ENCODE measurements at regions not wholly inside any gene's neighbourhood (a gene's known extent, or its start where the extent isn't known, plus 50 kb on each side); places are given as distances from the start of the nearest gene placed in this dataset.
A peak's percentile ranks its signal among the peaks of the same experiment; 100 is the strongest.

DNA sequence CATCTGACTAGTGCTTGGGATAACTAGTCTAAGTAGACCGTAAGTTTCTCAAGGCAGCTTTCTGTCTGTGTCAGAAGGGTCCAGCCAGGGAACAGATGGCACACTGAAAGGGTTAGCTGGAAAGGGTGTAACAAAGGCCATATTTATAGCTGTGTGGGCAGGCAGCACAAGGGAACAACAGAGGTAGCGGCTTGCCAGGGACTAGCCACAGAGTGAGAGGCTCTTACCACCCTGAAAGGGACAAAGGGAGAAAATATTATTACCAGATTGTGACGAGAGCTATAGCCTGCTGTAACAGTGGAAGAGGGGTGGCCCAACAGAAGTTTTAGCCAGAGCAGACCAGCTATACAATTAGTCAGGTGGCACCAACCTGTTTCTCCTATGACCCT, 129.4 kb downstream of the CCDC34 start:
- Histone ChIP-seq H3K9ac (ENCODE audit: low read length) (no peak overlapping the region), H3K14ac (ENCODE audit: low read length) (peak overlapping the region; percentile 17), H3K9me3 (ENCODE audit: insufficient read depth, low read depth, low read length) (no peaks in the 10 kb centered on the region), H3K4me1 (ENCODE audit: control insufficient read depth in 1 of 2, insufficient read depth in 2 of 2, low read length in 2 of 2) (peaks cover 3 to 5% of the 10 kb centered on the region in 2 experiments), H3K23ac (ENCODE audit: low read length) (no peak overlapping the region), H2BK12ac (ENCODE audit: low read length) (peak overlapping the region; percentile 51), H4K12ac (ENCODE audit: low read depth, low read length) (no peak overlapping the region), H3K4me2 (ENCODE audit: low read length) (no peak overlapping the region), H3K79me1 (ENCODE audit: low read length) (peaks cover 1% of the 10 kb centered on the region), H4K91ac (ENCODE audit: low read depth, low read length) (no peak overlapping the region), H3K79me2 (ENCODE audit: control insufficient read depth, insufficient read depth, low read length, poor library complexity) (no peaks in the 10 kb centered on the region), H2BK5ac (ENCODE audit: low read depth, low read length, poor library complexity) (no peak overlapping the region), H3K4ac (ENCODE audit: low read depth, low read length) (no peak overlapping the region), H3K27ac (ENCODE audit: low read depth, low read length) (no peak overlapping the region), H4K8ac (ENCODE audit: low read depth, low read length) (no peak overlapping the region), H2BK120ac (ENCODE audit: insufficient read depth, low read length, poor library complexity) (peak overlapping the region; percentile 41), H3K18ac (ENCODE audit: low read length) (no peak overlapping the region), H2AFZ (ENCODE audit: insufficient read depth, low read length, poor library complexity) (no peak overlapping the region), H3K36me3 (ENCODE audit: control insufficient read depth in 1 of 2, insufficient read depth in 2 of 2, low read length in 2 of 2) (no peaks in the 10 kb centered on the region), H3K27me3 (ENCODE audit: insufficient read depth, low read length) (no peaks in the 10 kb centered on the region), H3K4me3 (ENCODE audit: low read depth, low read length) (no peak overlapping the region), H2AK5ac (ENCODE audit: low read length) (no peak overlapping the region)
- DNase-seq, result no peak
- no CpG with 5 or more reads among the region's 3 CpGs for WGBS (ENCODE audit: extremely low coverage, insufficient coverage, insufficient read length)

DNA sequence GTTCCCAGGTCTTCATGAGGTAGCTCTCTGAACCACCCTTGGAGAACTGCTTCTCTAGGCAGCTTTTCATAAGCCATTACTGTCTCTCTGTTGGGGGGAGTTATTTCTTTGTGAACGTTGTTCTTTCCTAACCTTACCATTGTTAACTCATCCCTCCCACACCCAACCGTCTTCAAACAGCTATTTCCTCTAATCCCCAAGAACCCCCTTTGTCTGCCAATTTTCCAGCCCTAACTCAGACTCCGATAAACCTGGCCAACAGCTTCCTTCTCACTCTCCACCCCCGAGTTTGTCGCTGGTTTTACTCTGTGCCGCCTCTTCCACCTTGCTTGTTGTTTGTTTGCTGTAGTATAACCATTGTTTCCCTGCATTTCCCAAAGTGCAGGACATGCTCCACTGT, 131.5 kb downstream of the CCDC34 start:
- Histone ChIP-seq H3K9ac (ENCODE audit: low read length) (no peak overlapping the region), H3K36me3 (ENCODE audit: control insufficient read depth in 1 of 2, insufficient read depth in 2 of 2, low read length in 2 of 2) (no peaks in the 10 kb centered on the region), H3K14ac (ENCODE audit: low read length) (no peak overlapping the region), H3K9me3 (ENCODE audit: insufficient read depth, low read depth, low read length) (no peaks in the 10 kb centered on the region), H3K79me1 (ENCODE audit: low read length) (peaks cover 1% of the 10 kb centered on the region), H3K18ac (ENCODE audit: low read length) (no peak overlapping the region), H3K4ac (ENCODE audit: low read depth, low read length) (no peak overlapping the region), H4K12ac (ENCODE audit: low read depth, low read length) (no peak overlapping the region), H2AFZ (ENCODE audit: insufficient read depth, low read length, poor library complexity) (no peak overlapping the region), H3K4me1 (ENCODE audit: control insufficient read depth in 1 of 2, insufficient read depth in 2 of 2, low read length in 2 of 2) (peaks cover 3 to 5% of the 10 kb centered on the region in 2 experiments), H3K4me3 (ENCODE audit: low read depth, low read length) (no peak overlapping the region), H4K8ac (ENCODE audit: low read depth, low read length) (no peak overlapping the region), H3K79me2 (ENCODE audit: control insufficient read depth, insufficient read depth, low read length, poor library complexity) (no peaks in the 10 kb centered on the region), H3K27ac (ENCODE audit: low read depth, low read length) (no peak overlapping the region), H2BK5ac (ENCODE audit: low read depth, low read length, poor library complexity) (no peak overlapping the region), H3K23ac (ENCODE audit: low read length) (no peak overlapping the region), H2AK5ac (ENCODE audit: low read length) (no peak overlapping the region), H2BK120ac (ENCODE audit: insufficient read depth, low read length, poor library complexity) (no peak overlapping the region), H2BK12ac (ENCODE audit: low read length) (no peak overlapping the region), H3K27me3 (ENCODE audit: insufficient read depth, low read length) (no peaks in the 10 kb centered on the region), H3K4me2 (ENCODE audit: low read length) (no peak overlapping the region), H4K91ac (ENCODE audit: low read depth, low read length) (no peak overlapping the region)
- no peak for DNase-seq
- WGBS (ENCODE audit: extremely low coverage, insufficient coverage, insufficient read length), result no CpG with 5 or more reads among the region's 6 CpGs

DNA sequence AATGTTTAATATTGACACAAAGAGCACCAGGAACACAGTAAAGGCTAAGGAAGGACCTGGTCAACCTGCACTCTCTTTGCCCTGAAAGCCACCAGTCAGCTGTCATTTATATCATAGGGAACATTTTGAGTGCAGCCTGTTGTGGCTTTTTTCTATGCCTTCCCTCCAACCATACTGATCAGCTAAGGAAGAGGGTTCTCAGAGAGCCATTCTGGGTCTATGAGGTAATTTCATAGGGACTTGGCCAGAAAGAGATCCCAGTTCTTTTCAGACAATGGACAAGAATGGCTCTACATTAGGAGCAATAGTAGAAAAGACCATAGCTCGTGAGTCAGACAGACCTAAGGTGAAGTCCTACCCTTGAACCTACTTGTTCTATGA, 132.8 kb downstream of the CCDC34 start:
- no peak overlapping the region for H3K18ac ChIP-seq (ENCODE audit: low read length)
- H3K9ac ChIP-seq (ENCODE audit: low read length), result no peak overlapping the region
- no peak overlapping the region for H2AK5ac ChIP-seq (ENCODE audit: low read length)
- no peak overlapping the region for H3K14ac ChIP-seq (ENCODE audit: low read length)
- no peak overlapping the region for H2AFZ ChIP-seq (ENCODE audit: insufficient read depth, low read length, poor library complexity)
- no peak overlapping the region for H2BK5ac ChIP-seq (ENCODE audit: low read depth, low read length, poor library complexity)
- H2BK120ac ChIP-seq (ENCODE audit: insufficient read depth, low read length, poor library complexity), result no peak overlapping the region
- no peak overlapping the region for H4K91ac ChIP-seq (ENCODE audit: low read depth, low read length)
- H3K27me3 ChIP-seq (ENCODE audit: insufficient read depth, low read length), result no peaks in the 10 kb centered on the region
- H3K9me3 ChIP-seq (ENCODE audit: insufficient read depth, low read depth, low read length), result no peaks in the 10 kb centered on the region
- no peak overlapping the region for H4K8ac ChIP-seq (ENCODE audit: low read depth, low read length)
- H3K4me1 ChIP-seq (ENCODE audit: control insufficient read depth in 1 of 2, insufficient read depth in 2 of 2, low read length in 2 of 2), result peaks cover 3 to 5% of the 10 kb centered on the region in 2 experiments
- H3K27ac ChIP-seq (ENCODE audit: low read depth, low read length), result no peak overlapping the region
- no peak overlapping the region for H4K12ac ChIP-seq (ENCODE audit: low read depth, low read length)
- no peaks in the 10 kb centered on the region for H3K36me3 ChIP-seq (ENCODE audit: control insufficient read depth in 1 of 2, insufficient read depth in 2 of 2, low read length in 2 of 2)
- DNase-seq, result no peak
- no peak overlapping the region for H3K4me3 ChIP-seq (ENCODE audit: low read depth, low read length)
- WGBS (ENCODE audit: extremely low coverage, insufficient coverage, insufficient read length), result no CpG with 5 or more reads among the region's 1 CpG
- H3K23ac ChIP-seq (ENCODE audit: low read length), result no peak overlapping the region
- H3K4ac ChIP-seq (ENCODE audit: low read depth, low read length), result no peak overlapping the region
- H3K79me2 ChIP-seq (ENCODE audit: control insufficient read depth, insufficient read depth, low read length, poor library complexity), result no peaks in the 10 kb centered on the region
- H2BK12ac ChIP-seq (ENCODE audit: low read length), result no peak overlapping the region
- H3K79me1 ChIP-seq (ENCODE audit: low read length), result peaks cover 1% of the 10 kb centered on the region
- H3K4me2 ChIP-seq (ENCODE audit: low read length), result no peak overlapping the region

DNA sequence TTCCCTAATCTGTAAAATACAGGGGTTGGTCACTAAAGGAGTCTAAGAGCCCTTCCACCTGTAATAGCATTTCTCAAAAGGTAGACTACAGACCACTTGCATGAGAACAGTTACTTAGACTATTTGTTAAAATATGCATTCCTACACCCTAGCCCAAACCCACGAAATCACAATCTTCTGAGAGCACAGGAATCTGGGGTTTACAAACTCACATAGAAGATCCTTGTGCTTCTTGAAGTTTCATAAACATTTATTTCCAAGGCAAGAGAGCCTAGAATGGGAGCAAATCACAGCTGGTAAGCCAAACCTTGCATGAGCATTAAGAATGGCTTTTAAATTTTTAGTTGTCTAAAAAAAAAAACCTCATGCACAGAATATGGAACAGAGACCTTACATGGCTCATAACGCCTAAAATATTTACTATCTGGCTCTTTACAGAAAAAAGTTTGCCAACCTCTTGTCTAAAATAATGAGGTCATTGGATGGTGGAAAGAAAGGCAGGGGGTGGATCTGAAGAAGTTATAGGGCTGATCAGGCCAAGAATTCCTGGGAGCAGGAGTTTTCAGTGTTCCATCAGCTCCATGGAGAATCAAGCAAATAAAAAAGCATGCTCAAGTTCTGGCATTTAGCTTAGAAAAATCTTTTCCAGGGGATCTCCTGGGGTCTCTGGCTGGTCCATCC, 133.4 kb downstream of the CCDC34 start:
- H3K23ac ChIP-seq (ENCODE audit: low read length), result no peak overlapping the region
- H3K4ac ChIP-seq (ENCODE audit: low read depth, low read length), result no peak overlapping the region
- no peak overlapping the region for H2BK12ac ChIP-seq (ENCODE audit: low read length)
- no peak overlapping the region for H2BK5ac ChIP-seq (ENCODE audit: low read depth, low read length, poor library complexity)
- no peaks in the 10 kb centered on the region for H3K9me3 ChIP-seq (ENCODE audit: insufficient read depth, low read depth, low read length)
- no peak overlapping the region for H3K4me3 ChIP-seq (ENCODE audit: low read depth, low read length)
- H4K91ac ChIP-seq (ENCODE audit: low read depth, low read length), result no peak overlapping the region
- no peaks in the 10 kb centered on the region for H3K36me3 ChIP-seq (ENCODE audit: control insufficient read depth in 1 of 2, insufficient read depth in 2 of 2, low read length in 2 of 2)
- H4K8ac ChIP-seq (ENCODE audit: low read depth, low read length), result no peak overlapping the region
- no peak overlapping the region for H3K14ac ChIP-seq (ENCODE audit: low read length)
- no peak overlapping the region for H3K9ac ChIP-seq (ENCODE audit: low read length)
- H3K27ac ChIP-seq (ENCODE audit: low read depth, low read length), result no peak overlapping the region
- H3K79me2 ChIP-seq (ENCODE audit: control insufficient read depth, insufficient read depth, low read length, poor library complexity), result no peaks in the 10 kb centered on the region
- no peak overlapping the region for H3K4me2 ChIP-seq (ENCODE audit: low read length)
- H3K27me3 ChIP-seq (ENCODE audit: insufficient read depth, low read length), result no peaks in the 10 kb centered on the region
- no peak overlapping the region for H2AK5ac ChIP-seq (ENCODE audit: low read length)
- no CpG with 5 or more reads among the region's 2 CpGs for WGBS (ENCODE audit: extremely low coverage, insufficient coverage, insufficient read length)
- no peak overlapping the region for H2BK120ac ChIP-seq (ENCODE audit: insufficient read depth, low read length, poor library complexity)
- no peak overlapping the region for H4K12ac ChIP-seq (ENCODE audit: low read depth, low read length)
- H3K4me1 ChIP-seq (ENCODE audit: control insufficient read depth in 1 of 2, insufficient read depth in 2 of 2, low read length in 2 of 2), result peaks cover 3 to 5% of the 10 kb centered on the region in 2 experiments
- no peak overlapping the region for H3K18ac ChIP-seq (ENCODE audit: low read length)
- no peak overlapping the region for H2AFZ ChIP-seq (ENCODE audit: insufficient read depth, low read length, poor library complexity)
- H3K79me1 ChIP-seq (ENCODE audit: low read length), result no peaks in the 10 kb centered on the region
- no peak for DNase-seq
